ENCODE measurements at regions not wholly inside any gene's neighbourhood (a gene's known extent, or its start where the extent isn't known, plus 50 kb on each side); places are given as distances from the start of the nearest gene placed in this dataset.

DNA sequence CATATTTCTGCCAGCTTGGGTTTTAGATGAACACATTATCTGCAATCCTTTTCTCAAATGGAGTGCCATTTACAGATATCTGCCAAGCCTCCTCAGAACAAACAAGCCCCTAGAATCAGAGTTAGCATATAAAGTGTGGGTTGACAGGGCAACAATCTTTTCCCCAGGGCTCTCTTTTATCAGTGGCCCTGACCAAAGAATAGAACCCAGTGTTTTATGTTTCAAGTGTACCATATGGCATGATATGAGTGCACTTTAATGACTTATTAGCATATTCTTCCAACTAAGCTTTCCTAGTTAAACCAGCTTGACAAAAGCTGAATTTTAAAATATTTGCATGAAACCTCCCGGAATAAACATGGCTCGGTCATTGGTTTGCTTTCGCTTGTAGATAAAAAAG is 57.3 kb downstream of the EVX1 start:
- no peak for DNase-seq (ENCODE audit: low spot score)

DNA sequence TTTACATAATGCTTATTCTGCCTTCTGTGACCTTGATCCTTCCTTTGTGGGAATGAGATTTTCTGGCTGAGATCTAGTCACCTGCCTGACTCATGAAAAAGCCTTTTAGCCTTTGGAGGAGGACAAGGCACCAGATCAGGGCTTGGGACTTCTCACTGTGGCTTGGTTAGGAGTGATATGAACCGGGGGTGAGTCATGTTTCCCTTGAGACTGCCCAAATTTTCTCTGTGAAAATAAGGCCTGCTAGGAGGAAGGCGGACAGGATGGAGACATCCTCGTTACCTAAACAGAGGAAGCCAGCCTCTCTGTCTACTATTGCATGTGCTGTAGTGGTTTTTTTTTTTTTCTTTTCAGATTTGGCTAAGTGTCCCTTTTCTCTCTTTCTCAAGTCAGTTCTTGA is 57.8 kb downstream of the EVX1 start:
- no peak for DNase-seq (ENCODE audit: low spot score)

DNA sequence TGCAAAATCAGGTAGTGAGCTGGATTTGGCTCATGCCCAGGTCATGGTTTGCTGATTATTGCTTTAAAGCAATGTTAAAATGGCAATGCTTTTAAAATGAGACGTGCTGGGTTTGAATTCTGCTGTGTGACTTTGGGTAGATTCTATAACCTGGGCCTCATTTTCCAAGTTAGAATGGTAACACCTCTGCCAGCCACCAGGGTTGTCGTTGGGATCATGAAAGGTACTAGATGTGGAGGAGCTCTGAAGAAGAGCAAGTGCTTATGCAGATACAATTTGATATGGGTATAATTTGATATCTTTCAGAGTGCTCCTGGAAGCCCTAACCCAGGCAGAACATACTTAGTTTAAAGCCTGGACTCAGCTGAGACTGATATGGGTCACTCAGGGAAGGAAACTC is 60.0 kb downstream of the EVX1 start:
- DNase-seq (ENCODE audit: low spot score), result no peak

DNA sequence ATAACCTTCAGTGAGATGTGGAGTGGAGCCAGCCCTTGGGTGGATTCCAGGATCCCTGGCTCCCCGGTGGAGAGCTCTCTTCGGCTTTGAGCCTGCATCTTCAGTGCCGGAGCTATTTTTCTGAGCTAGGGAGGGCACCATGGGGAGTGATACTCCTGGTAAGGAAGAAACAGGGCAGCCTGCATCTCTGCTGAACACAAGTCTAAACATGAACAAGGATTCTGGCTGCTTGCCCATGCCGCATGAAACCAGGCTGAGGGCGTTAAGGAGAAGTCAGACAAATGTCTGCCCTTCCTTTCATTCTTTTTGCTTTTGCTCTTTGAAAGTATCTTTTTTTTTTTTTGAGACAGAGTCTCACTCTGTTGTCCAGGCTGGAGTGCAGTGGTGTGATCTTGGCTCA is 60.4 kb downstream of the EVX1 start:
- DNase-seq (ENCODE audit: low spot score), result no peak

DNA sequence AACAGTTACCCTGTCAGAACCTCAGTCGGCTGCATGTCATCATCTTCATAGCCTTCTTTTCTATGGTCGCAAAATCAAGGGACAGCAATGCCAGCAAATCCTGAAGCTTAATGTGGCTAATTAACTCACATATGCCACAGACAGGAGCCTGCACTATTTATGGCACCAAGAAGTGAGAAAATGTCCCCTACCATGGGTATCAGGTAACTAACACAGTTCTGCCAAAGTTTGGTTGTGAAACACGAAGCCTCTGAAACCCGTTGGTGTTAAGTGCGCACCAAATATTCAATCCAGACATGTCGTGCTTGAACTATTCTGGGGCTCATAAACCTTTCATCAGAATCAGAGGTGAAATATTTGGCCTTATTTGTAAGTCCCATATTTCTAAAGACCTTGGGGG is 63.3 kb downstream of the EVX1 start:
- no peak for DNase-seq (ENCODE audit: low spot score)

DNA sequence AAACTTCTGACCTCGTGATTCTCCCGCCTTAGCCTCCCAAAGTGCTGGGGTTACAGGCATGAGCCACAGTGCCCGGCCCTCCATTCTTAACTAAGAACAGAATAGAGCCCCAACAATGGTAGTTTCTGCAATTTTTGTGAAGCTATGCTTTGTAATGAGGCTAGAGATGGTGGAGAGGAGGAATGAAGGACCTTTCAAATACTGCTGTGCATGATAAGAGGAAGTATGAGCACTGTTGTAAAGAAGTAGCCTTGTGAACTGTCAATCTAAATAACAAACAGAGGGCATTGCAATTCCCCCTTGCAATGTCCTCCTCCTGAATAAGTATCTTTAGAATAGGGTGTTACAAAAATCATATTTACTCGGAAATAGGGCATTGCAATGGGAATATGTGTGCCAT is 70.2 kb downstream of the EVX1 start:
- DNase-seq (ENCODE audit: low spot score), result no peak

DNA sequence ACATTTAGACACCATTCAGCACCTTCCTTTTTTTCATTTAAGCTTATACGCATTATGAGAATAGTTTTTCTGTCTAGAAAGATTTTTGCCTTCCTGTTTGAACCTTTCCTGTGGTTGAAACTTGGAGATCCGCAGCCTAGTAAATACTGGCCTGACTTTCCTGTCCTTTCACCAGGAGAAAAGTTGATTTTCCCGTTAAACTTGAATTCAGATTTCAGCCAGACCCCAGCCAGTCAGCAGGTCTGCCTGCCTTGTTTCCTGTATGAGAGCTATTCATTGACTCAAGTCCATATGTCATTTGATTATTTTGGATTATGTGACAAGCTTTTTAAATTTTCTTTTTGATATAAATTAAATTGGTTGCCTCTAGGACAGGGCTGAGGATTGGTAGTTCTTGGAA is 71.5 kb downstream of the EVX1 start:
- no peak for DNase-seq (ENCODE audit: low spot score)

DNA sequence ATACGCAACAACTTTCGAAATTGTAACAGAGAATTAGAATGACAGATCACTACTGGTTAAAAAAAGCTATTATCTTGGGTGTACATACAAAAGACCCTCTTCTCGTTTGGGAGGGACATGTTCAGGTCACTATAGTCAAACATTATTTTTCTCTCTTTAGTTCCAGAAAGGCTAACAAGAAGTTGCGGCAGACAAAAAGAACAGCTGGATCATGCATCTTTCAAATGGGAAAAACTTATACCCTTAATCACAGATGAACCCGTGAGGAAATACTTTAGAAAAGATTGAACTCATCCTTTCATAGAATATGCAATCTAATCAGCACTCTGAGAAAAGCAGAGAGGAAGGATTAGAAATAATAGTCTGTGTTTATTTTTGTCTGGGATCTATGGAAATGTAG is 72.5 kb downstream of the EVX1 start:
- DNase-seq (ENCODE audit: low spot score), result no peak

DNA sequence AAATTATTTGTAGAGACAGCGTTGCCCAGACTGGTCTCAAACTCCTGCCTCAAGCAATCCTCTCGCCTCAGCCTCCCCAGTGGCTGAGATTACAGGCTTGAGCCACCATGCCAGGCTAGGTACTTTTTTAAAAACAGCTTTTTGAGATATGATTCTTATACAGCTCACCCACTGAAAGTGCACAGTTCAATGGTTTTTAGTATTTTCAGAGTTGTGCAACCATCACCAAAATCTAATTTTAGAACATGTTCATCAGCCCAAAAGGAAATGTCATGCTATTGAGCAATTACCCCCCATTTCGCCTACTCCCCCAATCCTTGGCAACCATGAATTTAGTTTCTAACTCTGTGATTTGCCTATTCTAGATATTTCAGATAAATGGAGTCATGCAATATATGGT is 73.7 kb downstream of the EVX1 start:
- DNase-seq (ENCODE audit: low spot score), result no peak

DNA sequence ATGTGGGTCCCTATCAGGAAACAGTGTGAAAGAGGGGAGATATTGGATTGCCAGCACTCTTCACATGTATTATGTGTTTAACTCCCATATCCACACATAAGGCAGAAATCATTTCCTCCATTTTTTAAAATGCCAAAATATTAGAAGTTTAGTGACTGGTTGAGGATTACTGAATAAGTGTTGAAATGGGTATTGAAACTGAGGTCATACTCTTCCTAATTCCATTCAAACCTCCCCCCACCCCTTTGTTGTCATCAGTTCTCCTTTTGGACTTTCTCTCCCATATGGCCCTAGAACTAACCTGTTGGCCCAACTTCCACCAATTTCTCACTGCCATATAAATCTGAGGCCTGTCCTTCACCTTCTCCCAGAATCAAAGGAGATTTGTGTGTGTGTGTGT is 81.6 kb downstream of the EVX1 start:
- no peak for DNase-seq (ENCODE audit: low spot score)

DNA sequence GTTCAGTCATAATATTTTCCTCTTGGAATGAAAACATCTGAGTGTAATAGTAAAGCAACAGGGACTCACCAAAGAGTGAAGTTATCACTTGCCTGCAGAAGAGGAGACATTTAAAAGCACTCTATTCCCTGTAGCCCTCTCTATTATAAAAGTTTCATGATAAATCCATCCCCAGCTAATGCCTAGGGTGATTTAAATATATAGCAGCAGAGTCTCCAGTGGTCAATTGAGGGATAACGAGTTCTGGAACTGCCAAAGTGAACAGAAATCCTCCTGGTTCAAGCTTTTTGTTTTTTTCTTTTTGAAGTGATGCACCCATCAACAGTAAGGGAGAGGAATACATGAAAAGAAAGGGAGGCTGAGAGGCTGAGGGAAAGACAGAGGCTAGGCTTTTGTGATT is 87.3 kb downstream of the EVX1 start:
- DNase-seq (ENCODE audit: low spot score), result no peak

DNA sequence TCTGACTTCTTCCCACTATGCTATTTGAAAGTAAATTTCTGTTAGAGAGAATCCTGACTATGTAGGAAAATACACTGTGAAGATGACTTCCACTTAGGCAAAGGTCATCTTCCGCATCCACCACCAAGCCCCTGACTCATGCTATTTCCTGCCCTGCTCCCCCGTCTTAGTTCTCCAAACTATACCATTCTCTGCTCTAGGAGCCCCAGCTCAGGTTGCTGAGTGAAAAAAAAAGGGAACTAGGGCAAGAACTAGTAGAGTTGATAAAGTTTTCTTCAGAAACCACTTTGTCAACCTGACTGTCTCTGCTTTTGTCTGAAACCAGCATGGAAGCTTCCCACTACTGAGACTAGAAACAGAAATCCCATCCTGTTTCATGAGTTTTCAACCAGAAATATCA is 96.9 kb downstream of the EVX1 start:
- no peak for DNase-seq (ENCODE audit: low spot score)

DNA sequence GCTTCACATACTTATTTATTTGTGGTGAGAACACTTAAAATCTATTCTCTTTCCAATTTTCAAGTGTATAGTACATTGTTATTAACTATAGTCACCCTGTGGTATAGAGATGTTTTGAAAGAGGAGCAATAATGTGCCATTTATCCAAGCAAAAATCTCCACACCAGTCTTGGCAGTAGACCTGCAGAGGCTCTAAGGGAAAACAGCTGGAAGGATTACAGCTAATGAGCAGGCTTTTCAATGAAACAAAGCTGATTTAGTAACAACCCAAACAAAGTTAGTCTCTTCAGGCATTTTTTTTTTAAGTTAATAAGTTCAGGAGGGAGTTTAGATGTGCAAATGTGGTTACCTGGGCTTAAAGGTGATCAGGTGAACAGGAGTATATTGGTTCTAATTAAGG is 101.9 kb downstream of the EVX1 start:
- DNase-seq (ENCODE audit: low spot score), result no peak

DNA sequence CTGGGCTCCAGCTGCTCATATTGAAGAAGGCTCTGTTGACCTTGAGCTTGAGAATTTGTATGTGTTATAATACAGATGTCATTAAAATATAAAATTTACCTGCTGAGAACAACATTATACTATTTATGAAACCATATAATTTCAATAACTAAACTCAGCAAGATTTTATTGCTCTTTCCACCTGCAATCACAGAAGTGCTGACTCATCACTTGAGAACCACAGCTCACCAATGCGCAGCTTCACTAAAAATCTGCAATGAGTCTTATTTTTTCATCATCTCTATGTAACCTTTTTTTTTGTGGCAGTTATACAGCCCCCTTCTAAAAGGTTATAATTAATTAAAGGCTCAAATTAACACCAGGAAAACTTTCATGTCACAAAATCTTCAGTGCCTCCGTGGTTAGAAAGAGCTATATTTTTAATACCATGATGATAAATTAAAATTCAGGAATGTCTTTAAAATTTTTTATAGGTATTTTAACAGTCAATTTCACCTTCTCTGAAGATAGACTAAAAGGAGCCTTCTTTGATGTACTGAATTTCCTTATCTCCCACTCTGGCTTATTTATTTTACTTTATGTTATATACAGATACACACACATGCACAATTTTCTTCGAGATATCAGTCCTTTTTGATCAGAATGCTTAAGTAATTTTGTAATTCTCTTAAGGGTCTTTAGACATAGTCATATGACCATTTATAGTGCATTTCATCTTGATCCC is 102.7 kb downstream of the EVX1 start:
- DNase-seq (ENCODE audit: low spot score), result no peak

DNA sequence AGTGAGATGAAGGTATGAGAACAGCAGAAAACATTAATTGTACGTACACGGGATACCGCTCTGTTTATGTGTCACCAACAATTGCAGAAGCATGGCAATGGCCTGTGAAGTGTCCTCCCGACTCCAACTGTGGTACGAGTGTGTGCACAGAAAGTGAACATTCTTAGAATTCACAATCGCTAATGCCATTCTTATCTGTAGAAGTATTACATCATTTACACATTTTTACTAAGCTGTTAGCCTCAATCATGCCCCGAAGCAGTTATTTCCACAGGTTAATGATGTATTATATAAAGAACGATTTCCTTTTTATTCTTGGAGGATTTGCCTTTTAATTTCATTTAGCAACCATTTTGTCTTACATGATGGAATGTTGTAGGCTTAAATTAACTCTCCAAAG is 103.4 kb downstream of the EVX1 start:
- DNase-seq (ENCODE audit: low spot score), result no peak

DNA sequence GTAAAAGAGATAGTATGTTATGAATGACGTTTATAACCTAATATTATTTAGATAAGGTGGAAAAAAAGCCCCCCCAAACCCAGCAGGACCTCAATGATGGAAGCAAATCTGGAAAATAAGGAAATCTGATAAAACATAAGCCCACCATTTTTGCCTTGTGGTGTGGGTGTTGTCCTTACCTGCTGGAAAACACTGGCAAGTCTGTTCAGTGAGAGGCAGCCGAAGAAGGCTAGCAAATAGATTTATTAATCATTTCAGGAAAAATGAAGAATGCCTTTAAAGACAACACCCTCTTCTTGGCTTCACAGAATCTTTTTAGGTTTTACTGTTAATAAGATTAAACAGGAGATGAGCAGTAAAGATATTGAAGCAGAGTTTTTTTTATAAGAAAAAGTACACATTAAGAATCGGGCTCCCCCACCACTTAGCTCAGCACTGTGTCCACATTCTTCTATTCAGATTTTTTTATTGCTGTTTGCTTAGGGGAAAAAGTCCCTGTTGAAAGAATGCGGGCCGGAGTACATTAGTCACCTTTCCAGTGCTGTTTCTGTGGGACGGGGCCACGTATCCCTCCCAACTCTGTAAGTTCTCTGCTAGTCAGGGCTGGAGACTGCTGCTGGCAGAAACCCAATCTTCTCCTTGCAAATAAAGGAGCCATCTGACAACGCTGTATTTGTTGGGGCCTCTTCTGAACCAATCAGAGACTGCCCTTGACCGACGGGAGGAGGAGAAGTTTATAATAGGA is 104.1 kb downstream of the EVX1 start:
- peak; percentile 30 for DNase-seq (ENCODE audit: low spot score)

DNA sequence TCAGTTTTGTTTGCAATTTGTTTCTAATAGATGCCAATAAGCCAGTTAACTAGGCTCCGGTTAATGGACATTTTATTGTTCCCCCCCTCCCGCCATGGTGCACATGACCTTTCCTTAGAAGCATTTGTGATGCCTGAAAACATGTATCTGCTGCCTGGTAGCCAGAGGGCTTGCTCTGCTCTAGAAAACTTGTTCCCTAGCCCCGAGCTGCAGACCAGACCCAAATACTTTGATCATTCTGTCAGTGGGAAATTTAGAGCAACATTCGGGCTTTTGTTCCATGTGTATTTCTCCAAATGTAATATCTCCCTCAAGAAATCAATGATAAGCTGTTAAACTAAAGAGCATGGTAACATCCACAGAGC is 104.7 kb downstream of the EVX1 start:
- no peak for DNase-seq (ENCODE audit: low spot score)

DNA sequence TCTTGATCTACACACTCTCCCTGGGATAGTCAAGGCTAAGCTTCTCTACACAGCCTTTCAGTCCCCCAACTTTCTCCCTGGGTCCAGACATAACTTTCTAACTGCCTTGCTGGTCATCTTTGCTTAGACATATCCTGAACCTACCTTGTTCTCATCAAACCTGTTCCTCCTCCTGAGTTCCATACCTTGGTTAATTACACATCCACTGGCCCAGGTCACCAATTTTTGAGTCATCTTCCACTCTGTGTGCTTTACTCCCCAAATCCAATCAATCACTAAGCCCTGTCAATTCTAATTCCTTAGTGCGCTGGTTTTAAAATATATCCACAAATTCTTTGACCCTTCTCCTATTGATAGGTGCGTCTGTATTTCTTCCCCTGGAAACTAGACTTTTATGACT is 107.0 kb downstream of the EVX1 start:
- DNase-seq (ENCODE audit: low spot score), result no peak

DNA sequence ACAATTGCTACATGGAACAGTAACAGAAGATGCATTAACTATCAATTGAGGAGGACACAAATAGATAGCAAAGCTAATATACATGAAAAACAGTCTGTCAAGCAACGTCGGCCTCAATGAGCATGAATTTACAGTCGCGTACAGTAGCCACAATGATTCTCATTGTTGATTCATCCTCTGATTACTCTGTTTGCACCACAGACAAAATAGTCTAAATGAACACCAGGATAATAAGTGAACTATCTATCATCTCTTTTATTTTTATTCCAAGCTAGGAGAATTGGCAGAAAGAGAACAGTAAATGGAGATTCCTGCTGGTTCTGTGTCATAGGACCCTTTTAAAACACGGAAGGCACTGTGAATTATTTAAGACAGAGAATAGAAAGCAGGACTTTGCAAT is 108.5 kb downstream of the EVX1 start:
- DNase-seq (ENCODE audit: low spot score), result no peak

DNA sequence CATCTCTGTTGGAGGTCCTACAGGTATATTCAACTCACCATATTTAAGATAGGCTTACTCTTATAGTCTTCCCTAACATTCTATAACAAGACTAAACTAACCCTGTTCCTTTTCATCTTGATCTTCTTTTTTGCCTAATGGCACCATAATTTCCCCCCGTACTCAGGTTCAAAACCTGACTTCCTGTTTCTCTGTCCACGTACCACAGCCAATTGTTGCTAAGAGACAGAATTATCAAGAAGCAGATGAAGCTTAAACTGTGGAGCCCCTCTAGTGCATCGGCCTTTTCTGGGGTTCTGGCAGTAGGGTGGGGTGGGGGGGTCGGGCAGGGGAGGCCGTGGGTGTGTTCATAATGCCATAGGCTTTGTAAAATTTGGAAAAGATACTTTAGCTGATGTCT is 109.2 kb downstream of the EVX1 start:
- DNase-seq (ENCODE audit: low spot score), result no peak

DNA sequence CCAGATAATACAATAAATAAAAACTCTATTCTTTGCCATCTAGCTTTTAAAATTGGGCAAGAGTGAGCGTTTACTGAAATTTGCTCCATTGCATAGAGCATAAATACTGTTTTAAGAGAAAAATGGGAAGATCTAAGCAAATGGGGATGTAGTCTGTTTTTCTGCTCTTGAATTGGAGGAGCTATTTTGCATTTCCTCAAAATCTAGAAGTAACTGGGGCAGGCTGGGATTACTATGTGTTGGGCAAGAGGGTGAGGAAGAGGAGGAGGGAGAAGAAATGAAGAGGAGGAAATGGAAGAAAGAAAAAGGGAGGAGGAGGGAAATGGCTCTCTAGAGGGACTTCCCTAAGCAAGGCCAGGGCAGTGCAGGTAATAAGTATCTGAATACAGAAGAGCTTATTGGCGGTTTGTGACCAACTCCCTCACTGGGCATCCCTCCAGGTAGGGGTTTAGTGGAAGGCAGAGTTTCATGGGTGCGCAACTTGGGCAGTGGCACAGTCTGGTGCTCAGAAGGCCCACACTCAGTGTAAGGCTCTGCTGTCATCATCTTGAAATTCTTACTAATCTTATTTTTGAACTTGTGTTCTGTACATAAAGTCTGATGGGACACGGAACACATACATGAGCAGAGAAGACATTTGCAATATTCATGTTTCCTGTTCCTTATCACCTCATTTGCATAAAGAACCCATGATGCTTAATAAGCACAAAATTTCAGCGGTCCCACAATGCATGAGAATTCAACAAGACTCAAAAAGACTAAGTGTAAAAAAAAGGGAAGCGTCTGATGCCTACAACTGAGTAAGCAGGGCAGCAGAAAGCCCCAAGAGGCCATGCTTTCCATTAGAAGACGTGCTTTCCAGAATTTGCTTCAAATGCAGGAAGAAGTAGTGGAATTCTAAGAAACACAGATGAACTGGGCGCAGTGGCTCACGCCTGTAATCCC is 116.9 kb downstream of the EVX1 start:
- no peak for DNase-seq (ENCODE audit: low spot score)

DNA sequence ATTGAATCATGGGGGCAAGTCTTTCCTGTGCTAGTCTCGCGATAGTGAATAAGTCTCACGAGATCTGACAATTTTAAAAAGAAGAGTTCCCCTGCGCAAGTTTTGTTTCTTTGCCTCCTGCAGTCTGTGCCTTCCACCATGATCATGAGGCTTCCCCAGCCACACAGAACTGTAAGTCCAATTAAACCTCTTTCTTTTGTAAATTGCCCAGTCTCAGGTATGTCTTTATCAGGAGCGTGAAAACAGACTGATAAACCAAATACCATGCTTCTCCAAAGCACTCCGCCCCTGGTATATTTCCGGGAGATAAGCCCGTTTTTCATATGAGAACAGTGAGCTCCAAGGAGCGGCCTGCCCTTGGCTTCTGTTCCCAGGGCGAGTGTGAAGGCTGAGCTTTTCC is 118.9 kb downstream of the EVX1 start:
- no peak for DNase-seq (ENCODE audit: low spot score)

DNA sequence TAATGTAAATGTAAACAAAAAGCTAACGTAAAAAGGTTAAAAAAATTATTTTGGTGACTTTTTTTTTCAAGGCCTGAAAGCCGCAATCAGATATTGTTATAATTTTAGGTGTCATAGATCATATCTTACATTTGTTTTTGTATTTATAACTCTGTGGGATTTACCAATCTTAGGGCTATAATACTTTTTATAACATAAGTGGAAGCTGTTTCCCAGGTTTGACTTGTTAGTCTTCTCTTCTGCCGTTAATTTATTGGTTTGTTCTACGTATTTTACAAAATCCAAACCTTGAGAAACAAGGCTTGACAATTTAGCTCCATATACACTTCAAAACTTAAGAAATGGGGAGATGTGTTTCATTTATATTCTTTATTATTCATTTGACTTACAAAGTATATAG is 119.4 kb downstream of the EVX1 start:
- no peak for DNase-seq (ENCODE audit: low spot score)

Data from globus pallidus (tissue), 1 donor.